ENCODE measurements at regions not wholly inside any gene's neighbourhood (a gene's known extent, or its start where the extent isn't known, plus 50 kb on each side); places are given as distances from the start of the nearest gene placed in this dataset.

GRCh38 chr2:70374616-70375015 is 72.7 kb upstream of the FAM136A start:
- ChIA-PET POLR2A (no interaction called here), CTCF (no interaction called here)
- intact Hi-C loops (cut with micrococcal nuclease; ENCODE audit: unreplicated experiment) = no loop called here
- H3K36me3 ChIP-seq (ENCODE audit: control insufficient read depth, insufficient read depth, low read length) = no peaks in the 10 kb centered on the region
- no peak for DNase-seq
- Mint-ChIP-seq H3K4me1 (ENCODE audit: low read depth, unreplicated experiment) (no peaks in the 10 kb centered on the region), H3K36me3 (ENCODE audit: insufficient read depth, unreplicated experiment) (no peaks in the 10 kb centered on the region), H3K27me3 (ENCODE audit: insufficient read depth, unreplicated experiment) (peaks cover 11% of the 10 kb centered on the region), H3K9me3 (ENCODE audit: unreplicated experiment) (peaks cover 9% of the 10 kb centered on the region), H3K4me3 (ENCODE audit: unreplicated experiment) (no peak overlapping the region), H3K27ac (ENCODE audit: unreplicated experiment) (no peak overlapping the region)
- peaks cover 8% of the 10 kb centered on the region; the same call in 1 of the 2 replicates for H3K9me3 ChIP-seq
- no peaks in the 10 kb centered on the region; the same call in 1 of the 2 replicates for H3K27me3 ChIP-seq (replicated peaks; ENCODE audit: control insufficient read depth, insufficient read depth, low read length)
- BruUV-seq (replicated peaks) = no TSS peak
- H3K4me3 ChIP-seq (ENCODE audit: low read depth, low read length) = no peak overlapping the region
- TF ChIP-seq CTCF (IDR thresholded peaks at IDR 0.05; ENCODE audit: insufficient read depth in 1 of 2, low read depth in 1 of 2, low read length in 1 of 2, severe bottlenecking in 1 of 2, unreplicated experiment in 1 of 2) = no peak
- H3K4me1 ChIP-seq = no peaks in the 10 kb centered on the region

- H3K36me3 ChIP-seq (ENCODE audit: control insufficient read depth, insufficient read depth, low read length) = no peaks in the 10 kb centered on the region
- Mint-ChIP-seq H3K4me3 (ENCODE audit: unreplicated experiment) (no peak overlapping the region), H3K27me3 (ENCODE audit: insufficient read depth, unreplicated experiment) (peaks cover 8% of the 10 kb centered on the region), H3K4me1 (ENCODE audit: low read depth, unreplicated experiment) (no peaks in the 10 kb centered on the region), H3K9me3 (ENCODE audit: unreplicated experiment) (peaks cover 9% of the 10 kb centered on the region), H3K27ac (ENCODE audit: unreplicated experiment) (no peak overlapping the region), H3K36me3 (ENCODE audit: insufficient read depth, unreplicated experiment) (no peaks in the 10 kb centered on the region)
- POLR2A ChIA-PET = no interaction called here
- intact Hi-C loops (cut with micrococcal nuclease; ENCODE audit: unreplicated experiment) = no loop called here
- no peak overlapping the region for H3K4me3 ChIP-seq (ENCODE audit: low read depth, low read length)
- peaks cover 8% of the 10 kb centered on the region; the same call in 1 of the 2 replicates for H3K9me3 ChIP-seq
- TF ChIP-seq CTCF (IDR thresholded peaks at IDR 0.05; ENCODE audit: insufficient read depth in 1 of 2, low read depth in 1 of 2, low read length in 1 of 2, severe bottlenecking in 1 of 2, unreplicated experiment in 1 of 2) = no peak
- CTCF ChIA-PET = no interaction called here
- DNase-seq = no peak
- no peaks in the 10 kb centered on the region; the same call in 1 of the 2 replicates for H3K27me3 ChIP-seq (replicated peaks; ENCODE audit: control insufficient read depth, insufficient read depth, low read length)
- no peaks in the 10 kb centered on the region for H3K4me1 ChIP-seq
- no TSS peak for BruUV-seq (replicated peaks)
Observed at GRCh38 chr2:70371753-70372152, 69.9 kb upstream of the FAM136A start.

GRCh38 chr2:70369082-70369481 is 67.2 kb upstream of the FAM136A start:
- no peak overlapping the region for H3K4me3 ChIP-seq (ENCODE audit: low read depth, low read length)
- Mint-ChIP-seq H3K4me3 (ENCODE audit: unreplicated experiment) (no peak overlapping the region), H3K4me1 (ENCODE audit: low read depth, unreplicated experiment) (no peaks in the 10 kb centered on the region), H3K9me3 (ENCODE audit: unreplicated experiment) (peaks cover 9% of the 10 kb centered on the region), H3K27me3 (ENCODE audit: insufficient read depth, unreplicated experiment) (peaks cover 3% of the 10 kb centered on the region), H3K27ac (ENCODE audit: unreplicated experiment) (no peak overlapping the region), H3K36me3 (ENCODE audit: insufficient read depth, unreplicated experiment) (no peaks in the 10 kb centered on the region)
- H3K27me3 ChIP-seq (replicated peaks; ENCODE audit: control insufficient read depth, insufficient read depth, low read length) = no peaks in the 10 kb centered on the region; the same call in 1 of the 2 replicates
- no TSS peak for BruUV-seq (replicated peaks)
- intact Hi-C loops (cut with micrococcal nuclease; ENCODE audit: unreplicated experiment) = no loop called here
- peaks cover 8% of the 10 kb centered on the region; the same call in 1 of the 2 replicates for H3K9me3 ChIP-seq
- ChIA-PET CTCF (no interaction called here), POLR2A (no interaction called here)
- no peaks in the 10 kb centered on the region for H3K4me1 ChIP-seq
- no peak for DNase-seq
- H3K36me3 ChIP-seq (ENCODE audit: control insufficient read depth, insufficient read depth, low read length) = no peaks in the 10 kb centered on the region
- no peak for TF ChIP-seq CTCF (IDR thresholded peaks at IDR 0.05; ENCODE audit: insufficient read depth in 1 of 2, low read depth in 1 of 2, low read length in 1 of 2, severe bottlenecking in 1 of 2, unreplicated experiment in 1 of 2)
